CD1c-positive myeloid dendritic cell (primary cell): ENCODE measurements at regions not wholly inside any gene's neighbourhood (a gene's known extent, or its start where the extent isn't known, plus 50 kb on each side); places are given as distances from the start of the nearest gene placed in this dataset.
"Not testable (repeated sequence)": the region's sequence is repeated elsewhere in the genome, so short reads cannot be mapped to it uniquely, and the experiment has no call there.

ENCODE experiments used
- DNase-seq: peaks from one replicate; pipeline ENCODE4 v3.0.0-alpha.2; 2016; ENCODE audit errors: extremely low spot score

DNA sequence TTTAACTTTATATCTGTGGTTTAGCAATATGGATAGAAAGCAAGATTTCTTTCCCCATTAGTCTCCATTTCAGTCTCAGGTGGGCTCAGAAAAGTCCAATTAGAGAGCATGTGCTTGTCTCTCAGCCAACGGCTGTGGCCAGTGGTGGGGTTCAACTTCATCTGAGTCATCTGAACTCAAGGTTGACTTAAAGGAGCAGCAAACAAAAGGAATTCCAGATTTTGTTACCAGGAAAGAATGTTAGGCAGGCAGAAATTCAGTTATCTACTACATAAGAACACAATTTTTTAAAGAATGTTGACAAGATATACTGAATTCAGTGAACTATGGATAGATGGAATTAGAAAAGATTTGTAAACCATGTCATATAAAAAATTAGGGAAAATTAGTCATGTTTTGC lies 784.1 kb downstream of the MAT2B start:
- no peak for DNase-seq

DNA sequence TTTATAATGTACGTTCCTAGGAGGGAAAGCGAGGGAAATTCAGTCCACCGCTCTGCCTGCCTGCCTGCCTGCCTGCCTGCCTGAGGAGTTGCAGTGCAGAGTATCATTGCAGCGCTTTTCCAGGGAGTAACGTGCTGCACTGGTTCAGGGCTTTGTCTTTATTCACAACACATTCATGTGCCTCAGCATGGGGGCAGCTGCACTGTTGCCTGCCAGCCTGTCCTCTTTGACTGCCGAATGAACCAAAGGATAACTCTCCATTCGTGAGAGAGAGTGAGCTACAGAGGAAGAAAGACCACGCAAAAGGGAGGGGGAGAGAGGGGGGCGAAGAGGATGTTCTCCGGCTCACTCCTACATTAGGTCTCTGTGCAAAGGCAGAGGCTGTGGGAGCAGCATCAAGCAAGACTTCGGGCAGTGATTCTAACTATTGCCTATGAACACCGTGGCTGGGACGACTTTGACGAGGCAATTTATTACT lies 791.2 kb downstream of the MAT2B start:
- no peak for DNase-seq

DNA sequence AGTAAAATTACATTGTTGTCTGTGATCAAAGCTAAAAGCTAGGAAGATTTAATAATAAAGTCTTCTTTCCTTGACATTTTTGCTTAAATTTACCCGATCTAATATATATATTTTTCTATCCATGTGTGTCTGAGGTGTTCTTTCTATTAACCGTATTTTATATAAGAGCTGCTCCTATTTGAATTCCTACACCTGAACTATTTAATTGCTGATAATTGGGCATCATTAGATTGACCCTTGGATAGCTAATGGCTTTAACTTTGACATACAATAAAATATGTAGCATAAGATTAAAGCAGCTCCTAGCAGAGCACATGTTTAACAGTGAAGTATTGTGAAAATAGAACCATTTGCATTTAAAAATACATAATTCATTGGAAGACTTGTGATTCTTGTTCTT lies 792.7 kb downstream of the MAT2B start:
- DNase-seq: no peak

DNA sequence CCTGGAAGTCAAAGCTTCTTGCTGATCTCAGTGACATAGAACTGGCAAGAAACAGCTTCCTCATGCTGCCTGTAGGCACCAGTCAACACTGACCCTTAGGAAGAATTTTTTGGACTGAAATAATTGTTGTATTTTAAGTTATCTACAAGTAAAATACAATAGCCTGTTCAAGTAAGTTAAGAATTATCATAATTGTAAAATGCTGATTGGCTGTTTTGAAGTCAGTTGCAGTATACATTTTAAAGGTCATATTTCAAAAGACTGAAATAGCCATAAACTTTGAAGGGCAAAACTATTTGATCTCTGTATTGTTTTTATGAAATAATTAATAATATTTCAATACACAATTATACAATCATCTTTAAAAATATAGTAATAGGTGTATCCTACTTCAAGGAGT lies 794.9 kb downstream of the MAT2B start:
- no peak for DNase-seq

- no peak for DNase-seq
These were observed 795.7 kb downstream of the MAT2B start for GRCh38 chr5:164301136-164301535.

DNA sequence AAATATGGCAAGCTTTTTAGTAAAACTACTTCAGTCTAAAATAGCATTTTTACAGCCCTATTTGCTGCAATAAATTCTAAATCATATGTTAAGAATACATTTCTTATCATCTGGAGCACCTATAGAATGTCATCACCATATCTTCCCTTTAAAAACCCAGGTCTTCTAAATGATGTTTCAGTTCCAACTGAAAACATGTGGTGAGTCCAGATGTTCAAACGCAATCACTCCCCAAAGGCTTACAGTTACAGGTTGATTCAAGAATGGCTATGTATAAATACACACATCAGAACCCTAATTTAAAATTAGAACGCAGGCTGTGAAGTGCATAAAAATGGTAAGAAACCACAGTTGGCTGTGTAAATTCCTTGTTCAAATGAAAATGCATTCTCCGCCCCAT lies 796.3 kb downstream of the MAT2B start:
- no peak for DNase-seq

GRCh38 chr5:164302533-164303235 lies 797.3 kb downstream of the MAT2B start:
- no peak for DNase-seq

- no peak for DNase-seq
These were observed 798.3 kb downstream of the MAT2B start for GRCh38 chr5:164303646-164304215.

- no peak for DNase-seq
These were observed 801.2 kb downstream of the MAT2B start for GRCh38 chr5:164306662-164307061.

- DNase-seq: no peak
These were observed 807.4 kb downstream of the MAT2B start for GRCh38 chr5:164312801-164313200.

DNA sequence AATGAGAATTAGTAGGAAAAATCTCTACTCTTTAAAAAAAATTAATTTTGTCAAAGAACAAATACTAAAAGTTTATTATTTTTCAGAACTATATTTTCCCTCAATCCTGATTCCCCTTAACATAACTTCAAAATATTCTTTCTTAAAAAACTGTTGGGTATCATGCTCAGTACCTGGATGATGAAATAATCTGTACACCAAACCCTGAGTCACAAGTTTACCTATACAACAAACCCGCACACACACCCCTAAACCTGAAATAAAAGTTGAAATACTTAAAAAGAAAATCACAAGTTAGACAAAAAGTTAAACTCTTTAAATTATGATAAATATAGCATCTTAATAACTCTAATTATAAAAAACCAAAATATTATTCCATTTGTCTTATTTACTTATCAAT lies 812.3 kb downstream of the MAT2B start:
- DNase-seq: no peak

DNA sequence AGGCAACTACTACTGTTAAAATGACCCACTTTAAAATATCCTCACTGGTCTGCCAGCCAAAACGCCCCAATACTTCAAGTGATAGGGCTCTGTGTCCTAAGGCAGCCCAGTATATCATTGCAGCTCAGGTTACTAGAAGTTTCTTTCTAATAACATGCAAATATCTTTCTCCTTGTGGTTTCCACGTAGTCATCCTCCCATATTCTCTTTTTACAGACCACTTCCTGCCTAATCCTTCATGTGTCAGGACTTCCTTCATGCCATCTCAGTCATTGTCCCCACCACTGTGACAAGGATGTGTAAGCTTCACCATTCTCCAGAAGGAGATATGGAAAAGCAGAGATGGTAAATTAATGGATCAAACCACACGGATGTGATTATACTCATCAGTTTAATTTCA lies 813.7 kb downstream of the MAT2B start:
- no peak for DNase-seq

DNA sequence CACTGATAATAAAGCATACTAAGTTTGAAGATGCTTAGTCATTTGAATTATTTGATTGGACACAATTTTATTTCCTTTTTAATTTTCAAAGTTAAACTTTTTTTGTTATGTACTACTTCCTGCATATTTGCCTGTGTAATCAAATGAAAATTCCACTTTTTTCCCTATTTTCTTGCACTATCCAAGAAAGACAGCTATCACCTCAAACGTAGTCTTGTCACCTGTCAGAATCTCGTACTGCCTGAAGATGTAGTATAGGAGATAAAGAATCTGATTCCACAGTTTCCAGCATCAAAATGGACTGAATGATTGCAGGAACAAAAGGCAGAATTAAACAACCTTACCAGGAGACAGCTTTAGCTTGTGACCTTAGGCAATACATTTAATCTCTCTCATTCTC lies 818.8 kb downstream of the MAT2B start:
- DNase-seq: no peak

GRCh38 chr5:164326219-164326618 lies 820.8 kb downstream of the MAT2B start:
- no peak for DNase-seq

- DNase-seq: not testable (repeated sequence)
These were observed 821.7 kb downstream of the MAT2B start for GRCh38 chr5:164327166-164327565.

GRCh38 chr5:164332349-164333196 lies 827.2 kb downstream of the MAT2B start:
- no peak for DNase-seq

DNA sequence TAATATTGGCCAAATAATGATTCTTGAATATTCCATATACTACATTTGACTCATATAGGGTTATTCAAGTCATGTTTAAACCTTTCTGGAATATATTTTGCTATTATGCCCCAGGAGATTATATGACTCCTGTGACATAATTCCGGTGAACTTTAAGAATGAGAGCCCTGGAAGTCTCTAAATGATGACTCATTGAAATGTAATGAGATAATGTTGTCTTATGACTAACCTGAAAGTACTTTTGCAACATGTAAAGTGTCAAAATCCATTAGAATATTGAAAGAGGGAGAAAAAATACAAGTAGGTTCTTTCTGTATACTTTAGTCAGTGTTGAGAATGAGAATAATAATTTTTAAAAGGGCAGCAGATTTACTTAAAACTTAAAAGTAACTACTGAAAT lies 830.4 kb downstream of the MAT2B start:
- DNase-seq: no peak

GRCh38 chr5:164336276-164336675 lies 830.9 kb downstream of the MAT2B start:
- no peak for DNase-seq

DNA sequence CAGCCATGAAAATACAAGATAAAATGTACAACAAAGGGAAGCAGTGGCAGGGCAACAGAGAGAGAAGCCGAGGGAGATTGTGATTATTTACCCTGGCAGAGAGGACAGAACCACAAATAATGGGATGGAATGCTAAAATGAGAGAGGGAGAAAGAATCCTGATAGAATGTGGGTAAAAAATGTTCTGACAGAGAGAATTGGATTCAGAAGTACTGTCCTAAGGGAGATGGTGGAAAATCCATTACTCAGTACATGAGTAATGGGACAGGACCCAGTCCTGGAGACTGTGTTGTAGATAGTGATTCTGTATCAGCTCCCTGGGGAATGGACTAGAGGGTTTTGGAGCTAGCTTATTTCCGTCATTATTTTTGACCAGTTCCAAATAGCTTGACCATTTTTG lies 831.5 kb downstream of the MAT2B start:
- no peak for DNase-seq

- DNase-seq: no peak
These were observed 835.7 kb downstream of the MAT2B start for GRCh38 chr5:164341056-164341619.

GRCh38 chr5:164345173-164345849 lies 839.9 kb downstream of the MAT2B start:
- no peak for DNase-seq

DNA sequence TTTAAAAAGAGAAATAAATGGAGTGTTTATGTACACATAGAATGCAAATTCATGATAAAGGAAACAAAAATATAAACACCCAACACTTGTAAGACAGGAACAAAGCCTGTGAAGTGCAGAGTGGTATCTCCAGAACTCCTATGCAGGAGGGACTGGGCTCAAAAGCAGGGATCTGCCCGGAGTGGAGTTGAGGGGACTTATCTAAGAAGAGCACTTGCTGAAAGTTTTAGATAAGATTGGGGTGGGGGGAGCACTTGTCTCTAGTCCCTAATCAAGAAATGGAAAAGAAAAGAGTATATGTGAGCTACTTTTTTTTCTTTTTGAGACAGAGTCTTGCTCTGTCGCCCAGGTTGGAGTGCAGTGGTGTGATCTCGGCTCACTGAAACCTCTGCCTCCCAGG lies 840.4 kb downstream of the MAT2B start:
- no peak for DNase-seq
